Panc1 (cell line): ENCODE measurements at regions not wholly inside any gene's neighbourhood (a gene's known extent, or its start where the extent isn't known, plus 50 kb on each side); places are given as distances from the start of the nearest gene placed in this dataset.

Source experiments
- CTCF ChIP-seq: fragments of 450-650 bp; IDR thresholded peaks from 2 replicates; pipeline ENCODE4 v1.5.1; 2017; ENCODE audit warnings: mild to moderate bottlenecking
- POLR2AphosphoS5 ChIP-seq: IDR thresholded peaks from 2 replicates; pipeline ENCODE4 v1.6.1; 2012; ENCODE audit warnings: mild to moderate bottlenecking, low read depth, low read length, moderate library complexity
- REST ChIP-seq, 2 experiments: IDR thresholded peaks; 2 replicates each; pipeline ENCODE4 v1.6.1; 2011 to 2012; ENCODE audit warnings: low read depth in 2 of 2, control low read depth in 1 of 2, low read length in 1 of 2, mild to moderate bottlenecking in 1 of 2, moderate library complexity in 1 of 2; ENCODE audit not compliant: insufficient read depth in 1 of 2
- SIN3A ChIP-seq: IDR thresholded peaks from 2 replicates; pipeline ENCODE4 v1.6.1; 2012; ENCODE audit warnings: low read depth, mild to moderate bottlenecking, low read length, moderate library complexity, borderline replicate concordance; ENCODE audit not compliant: insufficient read depth

DNA sequence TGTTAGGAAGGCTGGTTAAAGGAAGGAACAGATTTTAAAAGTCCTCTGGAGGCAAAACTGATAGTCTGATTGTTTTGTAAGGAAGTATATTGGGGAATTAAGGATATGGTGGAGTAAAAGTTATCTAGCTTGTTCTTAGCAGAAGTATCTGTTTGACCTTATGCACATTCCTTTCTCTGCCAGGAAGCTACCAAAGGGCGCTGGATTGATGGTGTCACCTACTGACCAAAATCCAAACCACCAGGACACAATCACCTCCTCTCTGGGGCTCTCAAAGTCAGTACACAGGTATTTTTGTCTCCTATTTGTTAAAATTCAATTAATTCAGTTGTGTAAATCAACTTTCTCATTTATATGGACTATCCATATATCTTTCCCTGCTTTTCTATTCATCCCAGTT is 484.5 kb downstream of the NUP35 start:
- TF ChIP-seq CTCF (no peak), SIN3A (no peak), POLR2AphosphoS5 (no peak), REST (IDR thresholded peaks at IDR 0.05; ENCODE audit: insufficient read depth in 1 of 2, low read depth in 2 of 2, low read length in 1 of 2) (no peak)
